Tibial nerve (tissue), 4 donors: ENCODE measurements at regions not wholly inside any gene's neighbourhood (a gene's known extent, or its start where the extent isn't known, plus 50 kb on each side); places are given as distances from the start of the nearest gene placed in this dataset.

Experiments
- DNase-seq, 2 donors: peaks; one replicate each; pipeline ENCODE4 v3.0.0-alpha.2; 2019; ENCODE audit warnings: low spot score in 2 of 2
- H3K27ac ChIP-seq, 4 donors: fragments of 200-600 bp; sonication (generic) in 3 of 4; one replicate each; pipeline ENCODE4 v1.5.1; 2017 to 2019; ENCODE audit warnings: mild to moderate bottlenecking in 1 of 4
- H3K27me3 ChIP-seq, 2 donors: fragments of 200-600 bp; sonication (generic) in 1 of 2; one replicate each; pipeline versions ENCODE4 v1.5.1 to v1.6.0; 2017 to 2019
- H3K36me3 ChIP-seq, 3 donors: fragments of 200-600 bp; sonication (generic); one replicate each; pipeline ENCODE4 v1.5.1; 2018 to 2019
- H3K4me1 ChIP-seq, 4 donors: fragments of 200-600 bp; sonication (generic) in 3 of 4; one replicate each; pipeline ENCODE4 v1.5.1; 2017 to 2019
- H3K4me3 ChIP-seq, 4 donors: fragments of 200-600 bp; sonication (generic) in 3 of 4; one replicate each; pipeline ENCODE4 v1.5.1; 2017 to 2019; ENCODE audit warnings: mild to moderate bottlenecking in 1 of 4, moderate library complexity in 1 of 4
- H3K9me3 ChIP-seq, 4 donors: fragments of 200-600 bp; sonication (generic) in 3 of 4; one replicate each; pipeline ENCODE4 v1.5.1; 2017 to 2019
- EP300 ChIP-seq, 2 donors: sonication (generic); formaldehyde crosslinking; IDR thresholded peaks; one replicate each; pipeline ENCODE4 v1.6.1; 2017; ENCODE audit warnings: antibody characterized with exemption in 2 of 2, mild to moderate bottlenecking in 1 of 2
- POLR2A ChIP-seq, 2 donors: fragments of 450-650 bp; IDR thresholded peaks; one replicate each; pipeline ENCODE4 v1.6.1; 2017; ENCODE audit warnings: antibody characterized with exemption in 2 of 2, mild to moderate bottlenecking in 2 of 2, moderate library complexity in 2 of 2
- WGBS, 2 donors: methylation state at CpG; one replicate each; pipeline ENCODE4 v1.1.5; 2018; 5-methylcytosine and 5-hydroxymethylcytosine counted together
- TF ChIP-seq, protein P1 (sequence below), 5 experiments: fragments of 200-600 bp in 3 of 5; fragments of 450-650 bp in 2 of 5; sonication (generic) in 3 of 5; IDR thresholded peaks; one replicate each; pipeline ENCODE4 v1.5.1; 2016 to 2019; ENCODE audit warnings: antibody characterized with exemption in 5 of 5, mild to moderate bottlenecking in 3 of 5, moderate library complexity in 2 of 5

DNA sequence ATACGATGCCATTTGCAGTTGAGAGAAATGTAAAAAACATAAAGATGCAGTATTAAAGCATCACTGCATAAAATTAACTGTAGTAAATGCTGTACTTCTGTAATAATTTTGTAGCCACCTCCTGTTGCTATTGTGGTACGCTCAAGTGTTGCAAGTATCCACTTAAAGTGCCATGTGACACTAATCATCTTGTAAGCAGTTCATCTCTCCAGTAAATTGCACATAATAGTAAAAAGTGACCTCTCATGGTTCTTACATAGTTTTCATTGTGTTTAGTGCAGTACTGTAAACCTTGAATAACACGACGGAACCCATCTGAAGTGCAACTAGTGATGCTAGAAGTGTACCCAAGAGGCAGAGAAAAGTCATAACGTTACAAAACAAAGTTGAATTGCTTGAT is 190.1 kb upstream of the VGLL2 start:
- Histone ChIP-seq H3K4me3 (no peak overlapping the region), H3K27me3 (no peaks in the 10 kb centered on the region), H3K4me1 (no peaks in the 10 kb centered on the region), H3K9me3 (no peaks in the 10 kb centered on the region), H3K36me3 (no peaks in the 10 kb centered on the region), H3K27ac (no peak overlapping the region)
- no peak for DNase-seq
- no peak for TF ChIP-seq POLR2A (IDR thresholded peaks at IDR 0.05)
- TF ChIP-seq, protein P1, sequence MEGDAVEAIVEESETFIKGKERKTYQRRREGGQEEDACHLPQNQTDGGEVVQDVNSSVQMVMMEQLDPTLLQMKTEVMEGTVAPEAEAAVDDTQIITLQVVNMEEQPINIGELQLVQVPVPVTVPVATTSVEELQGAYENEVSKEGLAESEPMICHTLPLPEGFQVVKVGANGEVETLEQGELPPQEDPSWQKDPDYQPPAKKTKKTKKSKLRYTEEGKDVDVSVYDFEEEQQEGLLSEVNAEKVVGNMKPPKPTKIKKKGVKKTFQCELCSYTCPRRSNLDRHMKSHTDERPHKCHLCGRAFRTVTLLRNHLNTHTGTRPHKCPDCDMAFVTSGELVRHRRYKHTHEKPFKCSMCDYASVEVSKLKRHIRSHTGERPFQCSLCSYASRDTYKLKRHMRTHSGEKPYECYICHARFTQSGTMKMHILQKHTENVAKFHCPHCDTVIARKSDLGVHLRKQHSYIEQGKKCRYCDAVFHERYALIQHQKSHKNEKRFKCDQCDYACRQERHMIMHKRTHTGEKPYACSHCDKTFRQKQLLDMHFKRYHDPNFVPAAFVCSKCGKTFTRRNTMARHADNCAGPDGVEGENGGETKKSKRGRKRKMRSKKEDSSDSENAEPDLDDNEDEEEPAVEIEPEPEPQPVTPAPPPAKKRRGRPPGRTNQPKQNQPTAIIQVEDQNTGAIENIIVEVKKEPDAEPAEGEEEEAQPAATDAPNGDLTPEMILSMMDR (IDR thresholded peaks at IDR 0.05) = no peak
- TF ChIP-seq EP300 (IDR thresholded peaks at IDR 0.05) = no peak
- 70 to 72% methylated on average over 5 of the region's 5 CpGs for WGBS, 2 donors

DNA sequence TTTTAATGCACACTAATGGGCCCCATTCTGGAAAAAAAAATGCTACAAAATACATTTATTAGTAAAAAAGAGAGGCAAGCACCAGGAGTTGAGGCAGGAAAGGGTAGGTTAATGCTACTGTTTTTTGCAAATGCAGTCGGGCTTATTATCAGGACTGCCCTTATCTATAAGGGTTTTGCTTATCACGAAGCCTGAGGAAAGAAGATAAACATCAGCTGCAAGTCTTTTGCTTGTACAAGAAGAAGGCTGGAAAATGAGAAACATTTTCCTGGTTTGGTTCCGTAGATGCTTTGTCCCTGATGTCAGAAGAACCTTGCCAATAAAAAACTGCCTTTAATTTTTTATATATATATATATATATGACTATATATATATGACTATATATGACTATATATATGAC is 189.3 kb upstream of the VGLL2 start:
- TF ChIP-seq, protein P1 (IDR thresholded peaks at IDR 0.05) = no peak
- TF ChIP-seq EP300 (IDR thresholded peaks at IDR 0.05) = no peak
- TF ChIP-seq POLR2A (IDR thresholded peaks at IDR 0.05) = no peak
- H3K27ac ChIP-seq = no peak overlapping the region
- WGBS, 2 donors = 67 to 80% methylated on average over 3 of the region's 3 CpGs
- H3K4me3 ChIP-seq = no peak overlapping the region
- H3K4me1 ChIP-seq = no peaks in the 10 kb centered on the region
- no peaks in the 10 kb centered on the region for H3K27me3 ChIP-seq
- no peaks in the 10 kb centered on the region for H3K36me3 ChIP-seq
- DNase-seq = no peak
- no peaks in the 10 kb centered on the region for H3K9me3 ChIP-seq

DNA sequence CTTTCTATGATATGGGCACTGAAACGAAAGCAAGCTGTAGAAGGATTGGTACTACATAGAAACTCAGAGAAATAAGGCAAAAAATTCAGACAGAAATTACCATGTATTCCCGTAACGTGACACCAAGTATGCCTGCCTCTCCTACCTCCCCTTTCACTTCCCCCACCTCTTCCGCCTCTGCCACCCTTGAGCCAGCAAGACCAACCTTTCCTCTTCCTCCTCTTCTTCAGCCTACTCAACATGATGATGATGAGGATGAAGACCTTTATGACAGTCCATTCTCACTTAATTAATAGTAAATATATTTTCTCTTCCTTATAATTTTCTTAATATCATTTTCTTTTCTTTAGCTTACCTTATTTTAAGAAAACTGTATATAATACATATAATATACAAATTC is 188.1 kb upstream of the VGLL2 start:
- Histone ChIP-seq H3K27ac (no peak overlapping the region), H3K4me1 (no peaks in the 10 kb centered on the region), H3K27me3 (no peaks in the 10 kb centered on the region), H3K9me3 (peaks cover 0 to 8% (median 0%) of the 10 kb centered on the region in 4 donors), H3K4me3 (no peak overlapping the region), H3K36me3 (no peaks in the 10 kb centered on the region)
- TF ChIP-seq, protein P1 (IDR thresholded peaks at IDR 0.05) = no peak
- no peak for TF ChIP-seq POLR2A (IDR thresholded peaks at IDR 0.05)
- TF ChIP-seq EP300 (IDR thresholded peaks at IDR 0.05) = no peak
- WGBS, 2 donors = 74 to 81% methylated on average over 4 of the region's 4 CpGs
- DNase-seq = no peak

DNA sequence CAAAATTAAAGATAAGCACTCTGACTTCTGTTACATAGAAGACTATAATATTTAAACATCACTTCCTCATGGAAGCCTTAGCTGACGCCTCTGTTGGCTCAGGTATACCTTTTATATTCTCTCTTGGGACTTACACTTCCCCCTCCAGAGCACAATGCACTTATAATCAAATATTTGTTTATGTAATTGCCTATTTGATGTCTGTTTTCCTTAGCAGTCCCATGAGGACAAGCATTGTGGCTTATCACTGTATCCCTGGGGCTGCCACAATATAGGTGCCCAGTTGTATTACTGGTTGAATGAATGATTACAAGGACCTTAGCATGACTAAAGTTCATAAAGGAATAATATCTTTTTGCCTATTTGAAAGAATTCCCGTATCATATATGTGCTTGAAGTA is 186.7 kb upstream of the VGLL2 start:
- Histone ChIP-seq H3K9me3 (peaks cover 0 to 8% (median 0%) of the 10 kb centered on the region in 4 donors), H3K4me1 (no peaks in the 10 kb centered on the region), H3K27me3 (no peaks in the 10 kb centered on the region), H3K36me3 (no peaks in the 10 kb centered on the region), H3K27ac (no peak overlapping the region), H3K4me3 (no peak overlapping the region)
- WGBS, 2 donors = 64 to 67% methylated on average over 2 of the region's 2 CpGs
- TF ChIP-seq, protein P1 (IDR thresholded peaks at IDR 0.05) = no peak
- DNase-seq = no peak

DNA sequence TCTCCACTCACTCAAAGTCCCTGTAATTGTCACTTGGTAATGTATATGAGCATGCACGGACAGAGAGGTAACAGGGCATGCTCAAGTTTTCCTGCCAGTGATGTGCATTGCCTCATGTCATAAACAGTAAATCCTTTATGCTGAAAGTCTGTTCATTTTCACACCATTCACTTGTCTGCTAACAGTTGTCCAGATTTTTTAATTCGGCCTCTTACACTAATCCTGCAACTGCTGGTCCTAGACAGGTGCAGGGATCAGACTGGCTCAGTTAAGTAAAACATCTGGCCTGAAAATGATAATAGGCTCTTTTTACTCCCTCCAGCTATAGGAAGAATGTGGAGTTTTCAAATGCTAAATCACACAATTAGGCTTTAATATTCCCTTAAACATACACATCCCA is 185.4 kb upstream of the VGLL2 start:
- H3K27me3 ChIP-seq = no peaks in the 10 kb centered on the region
- 48 to 60% methylated on average over 2 of the region's 2 CpGs for WGBS, 2 donors
- no peaks in the 10 kb centered on the region for H3K36me3 ChIP-seq

More for the DNA sequence above, 185.4 kb upstream of the VGLL2 start:
- Histone ChIP-seq H3K9me3 (peaks cover 0 to 8% (median 0%) of the 10 kb centered on the region in 4 donors), H3K4me1 (no peaks in the 10 kb centered on the region), H3K4me3 (no peak overlapping the region), H3K27ac (no peak overlapping the region)
- TF ChIP-seq, protein P1 (IDR thresholded peaks at IDR 0.05) = no peak
- no peak for TF ChIP-seq POLR2A (IDR thresholded peaks at IDR 0.05)
- TF ChIP-seq EP300 (IDR thresholded peaks at IDR 0.05) = no peak
- DNase-seq = no peak
